AG04450 (cell line): ENCODE measurements at regions not wholly inside any gene's neighbourhood (a gene's known extent, or its start where the extent isn't known, plus 50 kb on each side); places are given as distances from the start of the nearest gene placed in this dataset.
A peak's percentile ranks its signal among the peaks of the same experiment; 100 is the strongest.

Experiments
- CTCF ChIA-PET: fragments of 300-600, 350-600 bp; formaldehyde crosslinking; extraction: SDS; loops from one replicate; lab custom pipeline; 2022; ENCODE audit warnings: antibody characterized with exemption, inconsistent platforms; lab: Charles Lee
- POLR2A ChIA-PET: fragments of 350-600 bp; formaldehyde crosslinking; extraction: SDS; loops from one replicate; lab custom pipeline; 2021; ENCODE audit warnings: antibody characterized with exemption, inconsistent platforms; lab: Yijun Ruan, JAX
- DNase-seq: peaks from one replicate; pipeline ENCODE4 v3.0.0-alpha.2; 2011; ENCODE audit warnings: low read depth, low spot score
- H3K27ac ChIP-seq: one replicate; pipeline ENCODE4 v1.5.1; 2012; ENCODE audit warnings: low read depth, low read length, control low read depth
- H3K27me3 ChIP-seq: one replicate; pipeline ENCODE4 v1.6.0; 2012; ENCODE audit warnings: low read length; ENCODE audit not compliant: control insufficient read depth, insufficient read depth
- H3K4me3 ChIP-seq: 2 replicates; pipeline ENCODE4 v1.5.1; 2011; ENCODE audit warnings: mild to moderate bottlenecking, low read depth, low read length, control low read depth
- H3K9me3 ChIP-seq: 2 replicates; pipeline ENCODE4 v1.5.1; 2012; ENCODE audit warnings: low read length; ENCODE audit not compliant: control insufficient read depth, insufficient read depth
- TF ChIP-seq, protein P1 (sequence below): IDR thresholded peaks from 2 replicates; pipeline ENCODE4 v1.5.1; 2011; ENCODE audit warnings: low read depth, low read length, control low read depth, inconsistent platforms

DNA sequence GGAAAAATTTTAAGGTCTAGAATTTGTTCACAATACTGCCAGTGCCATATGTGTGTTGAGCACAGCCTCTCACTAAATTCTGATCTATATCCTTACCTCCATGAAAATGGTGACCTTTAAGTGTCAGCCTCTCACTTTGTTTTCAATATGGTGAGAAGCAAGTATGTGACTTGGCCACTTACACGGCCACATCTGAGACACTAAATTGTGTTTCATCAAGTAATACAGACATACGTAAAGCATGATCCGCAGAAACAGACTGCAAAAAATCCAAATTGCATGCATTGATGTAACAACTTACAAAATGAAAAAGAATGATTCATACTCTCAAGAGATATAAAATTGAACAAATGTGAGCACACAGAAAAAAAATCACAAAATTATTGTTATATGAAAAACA is 55.2 kb upstream of the UGP2 start:
- no peak overlapping the region for H3K4me3 ChIP-seq
- H3K27me3 ChIP-seq: no peaks in the 10 kb centered on the region
- no peak overlapping the region for H3K27ac ChIP-seq
- ChIA-PET CTCF (no interaction called here), POLR2A (no interaction called here)
- no peak for DNase-seq
- H3K9me3 ChIP-seq: no peaks in the 10 kb centered on the region
- TF ChIP-seq, protein P1, sequence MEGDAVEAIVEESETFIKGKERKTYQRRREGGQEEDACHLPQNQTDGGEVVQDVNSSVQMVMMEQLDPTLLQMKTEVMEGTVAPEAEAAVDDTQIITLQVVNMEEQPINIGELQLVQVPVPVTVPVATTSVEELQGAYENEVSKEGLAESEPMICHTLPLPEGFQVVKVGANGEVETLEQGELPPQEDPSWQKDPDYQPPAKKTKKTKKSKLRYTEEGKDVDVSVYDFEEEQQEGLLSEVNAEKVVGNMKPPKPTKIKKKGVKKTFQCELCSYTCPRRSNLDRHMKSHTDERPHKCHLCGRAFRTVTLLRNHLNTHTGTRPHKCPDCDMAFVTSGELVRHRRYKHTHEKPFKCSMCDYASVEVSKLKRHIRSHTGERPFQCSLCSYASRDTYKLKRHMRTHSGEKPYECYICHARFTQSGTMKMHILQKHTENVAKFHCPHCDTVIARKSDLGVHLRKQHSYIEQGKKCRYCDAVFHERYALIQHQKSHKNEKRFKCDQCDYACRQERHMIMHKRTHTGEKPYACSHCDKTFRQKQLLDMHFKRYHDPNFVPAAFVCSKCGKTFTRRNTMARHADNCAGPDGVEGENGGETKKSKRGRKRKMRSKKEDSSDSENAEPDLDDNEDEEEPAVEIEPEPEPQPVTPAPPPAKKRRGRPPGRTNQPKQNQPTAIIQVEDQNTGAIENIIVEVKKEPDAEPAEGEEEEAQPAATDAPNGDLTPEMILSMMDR: no peak

DNA sequence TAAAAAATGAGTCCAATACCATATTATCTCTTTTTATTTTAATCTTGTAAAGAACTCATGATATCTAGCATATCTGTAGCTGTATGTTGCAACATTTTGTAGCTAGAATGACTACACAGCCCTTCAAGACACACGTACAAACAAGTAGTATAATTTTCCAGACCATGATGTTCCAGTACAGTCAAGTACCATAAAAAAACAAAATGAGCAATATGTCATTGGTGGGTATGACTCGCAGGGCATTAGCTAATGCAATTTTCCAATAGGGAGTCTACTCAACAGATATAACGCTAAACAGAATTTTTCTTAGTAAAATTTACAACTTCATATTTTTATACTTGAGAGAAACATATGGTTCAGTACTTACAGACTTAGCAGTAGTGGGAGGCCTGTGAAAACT is 53.6 kb upstream of the UGP2 start:
- POLR2A ChIA-PET: no interaction called here
- Histone ChIP-seq H3K27me3 (no peaks in the 10 kb centered on the region), H3K9me3 (no peaks in the 10 kb centered on the region), H3K27ac (no peak overlapping the region), H3K4me3 (no peak overlapping the region)
- CTCF ChIA-PET: interaction anchor here (1.3 to 2.5 kb wide), 2 partner anchors 53 to 89 kb away, joined by 3 to 12 read pairs; partner anchors contain the start of gene UGP2
- TF ChIP-seq, protein P1: no peak
- DNase-seq: peak; percentile 20

DNA sequence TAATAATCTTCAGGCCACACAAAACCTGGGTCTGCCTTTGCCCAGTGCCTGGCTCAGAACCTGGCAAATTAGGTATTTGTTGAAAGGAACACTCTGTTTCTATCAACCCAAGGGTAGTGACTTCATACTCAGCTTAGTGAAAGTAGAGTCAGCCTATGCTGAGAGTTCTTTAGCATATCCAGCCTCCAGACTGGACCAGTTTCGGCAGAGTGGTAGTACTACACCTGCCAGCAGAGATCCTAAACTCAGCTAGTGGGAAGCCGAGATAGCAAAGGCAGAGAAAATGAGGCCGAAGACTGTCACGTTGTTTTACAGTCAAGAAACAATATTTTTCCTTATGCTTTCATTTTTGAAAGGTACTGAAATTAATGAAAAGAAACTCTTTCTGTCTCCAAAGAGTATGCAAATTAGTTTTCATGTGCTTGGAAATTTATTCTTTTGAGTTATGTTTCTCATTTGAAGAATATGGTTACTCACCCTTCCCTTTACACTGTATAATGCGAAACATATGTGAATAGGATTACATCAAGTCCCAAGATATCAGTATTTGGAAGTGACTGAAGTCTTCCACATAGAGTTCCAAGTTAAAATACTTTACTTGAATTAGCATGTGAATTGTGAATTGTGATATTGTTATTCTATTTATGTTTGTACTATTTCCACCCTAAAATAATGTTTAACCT is 52.2 kb upstream of the UGP2 start:
- ChIA-PET POLR2A (no interaction called here), CTCF (interaction anchor here (1.3 to 2.5 kb wide), 2 partner anchors 52 to 91 kb away, joined by 3 to 12 read pairs; partner anchors contain the start of gene UGP2)
- TF ChIP-seq, protein P1: no peak
- no peak overlapping the region for H3K4me3 ChIP-seq
- DNase-seq: no peak
- H3K9me3 ChIP-seq: no peaks in the 10 kb centered on the region
- H3K27me3 ChIP-seq: no peaks in the 10 kb centered on the region
- H3K27ac ChIP-seq: no peak overlapping the region

DNA sequence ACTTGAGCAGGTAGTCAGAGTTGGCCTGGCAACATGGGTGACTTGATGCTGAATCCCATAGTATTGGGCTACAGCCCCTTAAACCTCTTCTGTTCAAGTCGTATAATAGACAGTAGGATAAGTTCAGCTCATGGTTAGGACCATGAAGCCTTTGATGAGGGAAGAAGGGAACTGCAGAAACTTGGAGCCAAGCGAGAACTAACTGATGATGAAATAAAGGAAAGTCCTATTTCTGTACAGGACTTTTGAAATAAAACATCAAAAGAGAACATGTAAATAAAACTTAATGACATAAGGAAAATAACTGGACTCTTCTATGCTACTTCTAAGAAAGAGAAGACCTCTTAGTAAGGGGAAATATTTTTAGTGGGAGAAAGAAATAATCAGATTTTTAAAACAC is 51.2 kb upstream of the UGP2 start:
- DNase-seq: no peak
- TF ChIP-seq, protein P1: no peak
- H3K9me3 ChIP-seq: no peaks in the 10 kb centered on the region
- no peak overlapping the region for H3K4me3 ChIP-seq
- H3K27me3 ChIP-seq: no peaks in the 10 kb centered on the region
- ChIA-PET POLR2A (no interaction called here), CTCF (interaction anchor here (0.7 kb wide), 1 partner anchor 92 kb away, joined by 4 read pairs; no protein-coding TSS in a partner anchor)
- peak overlapping the region; percentile 49 for H3K27ac ChIP-seq

DNA sequence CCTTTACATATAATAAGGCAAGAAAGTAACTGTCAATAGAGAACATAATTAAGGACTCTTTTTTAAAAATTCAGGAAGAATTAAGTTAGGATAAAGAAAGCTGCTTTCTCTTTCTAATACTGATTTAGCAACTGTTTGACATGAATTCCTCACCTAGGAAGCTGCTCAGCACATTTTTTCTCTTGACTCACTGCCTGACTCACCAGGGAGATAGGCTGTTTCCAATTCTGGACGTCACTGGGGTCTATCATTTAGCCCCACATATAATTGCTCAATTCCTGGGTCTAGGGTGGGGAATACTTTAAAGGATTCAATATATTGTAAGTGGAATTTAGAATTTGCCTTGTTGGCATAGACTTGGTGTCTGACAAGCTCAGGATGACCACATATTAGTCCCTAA is 50.8 kb upstream of the UGP2 start:
- POLR2A ChIA-PET: no interaction called here
- TF ChIP-seq, protein P1: no peak

More for the DNA sequence above, 50.8 kb upstream of the UGP2 start:
- Histone ChIP-seq H3K4me3 (no peak overlapping the region), H3K27me3 (no peaks in the 10 kb centered on the region), H3K9me3 (no peaks in the 10 kb centered on the region), H3K27ac (peak overlapping the region; percentile 63)
- CTCF ChIA-PET: interaction anchor here (0.7 kb wide), 1 partner anchor 92 kb away, joined by 4 read pairs; no protein-coding TSS in a partner anchor
- DNase-seq: peak; percentile 59
